IMR-90 (cell line): ENCODE measurements at regions not wholly inside any gene's neighbourhood (a gene's known extent, or its start where the extent isn't known, plus 50 kb on each side); places are given as distances from the start of the nearest gene placed in this dataset.

Experiments
- ATAC-seq: fragments of 200-7000 bp; cut with Tn5 transposase; 2 replicates; pipeline ENCODE4 v1.9.1; 2020; ENCODE audit warnings: low read depth, mild to moderate bottlenecking, moderate library complexity
- BruUV-seq: library from RNA; stranded (reverse); fragments of 400-500 nt; replicated peaks from 2 replicates; lab custom pipeline; 2021; lab: Mats Ljungman, UMichigan
- CTCF ChIA-PET: fragments of 300-600 bp; formaldehyde crosslinking; extraction: SDS; loops from one replicate; lab custom pipeline; 2021; ENCODE audit warnings: antibody characterized with exemption; lab: Yijun Ruan, JAX
- POLR2A ChIA-PET: fragments of 300-600 bp; sonication (Branson Sonifier 250); formaldehyde crosslinking; loops from one replicate; lab custom pipeline; 2022; ENCODE audit warnings: antibody characterized with exemption; ENCODE audit not compliant: unreplicated experiment; lab: Charles Lee
- DNase-seq: peaks from one replicate; pipeline ENCODE4 v3.0.0; 2013
- H2AFZ ChIP-seq: replicated peaks from 2 replicates; pipeline ENCODE3; 2013; ENCODE audit warnings: low read length, mild to moderate bottlenecking; ENCODE audit not compliant: poor library complexity
- H2AK5ac ChIP-seq: 2 replicates; pipeline ENCODE4 v1.6.1; 2013; ENCODE audit warnings: low read depth, low read length, inconsistent platforms
- H2AK9ac ChIP-seq: replicated peaks from 2 replicates; pipeline ENCODE3; 2013; ENCODE audit warnings: mild to moderate bottlenecking, low read depth, low read length, moderate library complexity; ENCODE audit not compliant: poor library complexity
- H2BK120ac ChIP-seq: 2 replicates; pipeline ENCODE4 v1.6.1; 2013; ENCODE audit warnings: low read depth, low read length, inconsistent platforms
- H2BK15ac ChIP-seq: 3 replicates; pipeline ENCODE4 v1.6.1; 2013; ENCODE audit warnings: low read depth, low read length, inconsistent platforms
- H2BK20ac ChIP-seq: 2 replicates; pipeline ENCODE4 v1.6.1; 2013; ENCODE audit warnings: low read depth, mild to moderate bottlenecking, inconsistent platforms, low read length, moderate library complexity
- H2BK5ac ChIP-seq: 2 replicates; pipeline ENCODE4 v1.6.1; 2013; ENCODE audit warnings: mild to moderate bottlenecking, low read depth, low read length, inconsistent platforms; ENCODE audit not compliant: poor library complexity, severe bottlenecking
- H3K14ac ChIP-seq: replicated peaks from 2 replicates; pipeline ENCODE4 v1.6.1; 2013; ENCODE audit warnings: low read depth, low read length, inconsistent platforms
- H3K18ac ChIP-seq: 2 replicates; pipeline ENCODE4 v1.6.1; 2013; ENCODE audit warnings: low read depth, low read length, control low read depth
- H3K23ac ChIP-seq: 2 replicates; pipeline ENCODE4 v1.6.1; 2013; ENCODE audit warnings: low read depth, low read length, inconsistent platforms
- H3K27ac ChIP-seq: 2 replicates; pipeline ENCODE4 v1.5.1; 2013; ENCODE audit warnings: mild to moderate bottlenecking, control low read depth, low read length; ENCODE audit not compliant: insufficient read depth
- H3K27me3 ChIP-seq: 2 replicates; pipeline ENCODE4 v1.6.1; 2013; ENCODE audit warnings: low read length; ENCODE audit not compliant: control insufficient read depth, insufficient read depth
- H3K36me3 ChIP-seq: 2 replicates; pipeline ENCODE4 v1.6.1; 2013; ENCODE audit warnings: low read length, mixed read lengths; ENCODE audit not compliant: control insufficient read depth, insufficient read depth
- H3K4ac ChIP-seq: 2 replicates; pipeline ENCODE4 v1.6.1; 2013; ENCODE audit warnings: low read depth, low read length, inconsistent platforms
- H3K4me1 ChIP-seq: 2 replicates; pipeline ENCODE4 v1.6.1; 2013; ENCODE audit warnings: low read length, mixed read lengths; ENCODE audit not compliant: control insufficient read depth, insufficient read depth
- H3K4me2 ChIP-seq: 2 replicates; pipeline ENCODE4 v1.6.1; 2013; ENCODE audit warnings: low read depth, mild to moderate bottlenecking, control low read depth, low read length, moderate library complexity
- H3K4me3 ChIP-seq: 2 replicates; pipeline ENCODE4 v1.5.1; 2013; ENCODE audit warnings: low read depth, mild to moderate bottlenecking, control low read depth, low read length, moderate library complexity; ENCODE audit not compliant: insufficient read depth
- H3K56ac ChIP-seq: 2 replicates; pipeline ENCODE4 v1.6.1; 2013; ENCODE audit warnings: low read length, inconsistent platforms; ENCODE audit not compliant: insufficient read depth; ENCODE audit errors: extremely low read depth
- H3K79me1 ChIP-seq, 2 experiments: 2 replicates each; pipeline ENCODE4 v1.6.1; 2013; ENCODE audit warnings: low read length in 2 of 2, inconsistent platforms in 1 of 2, low read depth in 1 of 2
- H3K9ac ChIP-seq: 2 replicates; pipeline ENCODE4 v1.6.1; 2013; ENCODE audit warnings: low read depth, low read length, control low read depth
- H3K9me1 ChIP-seq: 2 replicates; pipeline ENCODE4 v1.6.1; 2013; ENCODE audit warnings: low read length, inconsistent platforms; ENCODE audit not compliant: insufficient read depth
- H3K9me3 ChIP-seq: 2 replicates; pipeline ENCODE4 v1.6.1; 2013; ENCODE audit warnings: low read length; ENCODE audit not compliant: control insufficient read depth, insufficient read depth
- H4K20me1 ChIP-seq: 2 replicates; pipeline ENCODE4 v1.6.1; 2013; ENCODE audit warnings: low read length, inconsistent platforms; ENCODE audit not compliant: insufficient read depth
- H4K5ac ChIP-seq: 2 replicates; pipeline ENCODE4 v1.6.1; 2013; ENCODE audit warnings: mild to moderate bottlenecking, low read depth, low read length, control low read depth
- H4K8ac ChIP-seq, 2 experiments: 2 replicates each; pipeline ENCODE4 v1.6.1; 2013; ENCODE audit warnings: low read depth in 2 of 2, low read length in 2 of 2, control low read depth in 1 of 2, inconsistent platforms in 1 of 2
- H4K91ac ChIP-seq: 2 replicates; pipeline ENCODE4 v1.6.1; 2013; ENCODE audit warnings: low read depth, low read length, inconsistent platforms; ENCODE audit not compliant: insufficient read depth
- BHLHE40 ChIP-seq: fragments of 150-350 bp; IDR thresholded peaks from 2 replicates; pipeline ENCODE4 v1.6.1; 2016; ENCODE audit warnings: mild to moderate bottlenecking, low read depth, low read length
- CEBPB ChIP-seq: IDR thresholded peaks from 2 replicates; pipeline ENCODE4 v1.6.1; 2012; ENCODE audit warnings: low read depth, low read length, improper control_type of control experiment
- CHD1 ChIP-seq: IDR thresholded peaks from 2 replicates; pipeline ENCODE4 v1.6.1; 2012; ENCODE audit warnings: low read depth, low read length, improper control_type of control experiment
- FOS ChIP-seq: fragments of 150-350 bp; IDR thresholded peaks from 2 replicates; pipeline ENCODE4 v1.6.1; 2016; ENCODE audit warnings: low read depth, low read length
- MAFK ChIP-seq: IDR thresholded peaks from 2 replicates; pipeline ENCODE4 v1.6.1; 2012; ENCODE audit warnings: low read depth, low read length, improper control_type of control experiment
- MAZ ChIP-seq: IDR thresholded peaks from 2 replicates; pipeline ENCODE4 v1.6.1; 2012; ENCODE audit warnings: low read depth, mild to moderate bottlenecking, low read length, improper control_type of control experiment, moderate library complexity, borderline replicate concordance
- MXI1 ChIP-seq: IDR thresholded peaks from 2 replicates; pipeline ENCODE4 v1.6.1; 2012; ENCODE audit warnings: low read depth, mild to moderate bottlenecking, low read length, moderate library complexity, borderline replicate concordance
- NFE2L2 ChIP-seq: fragments of 150-350 bp; IDR thresholded peaks from 2 replicates; pipeline ENCODE4 v1.6.1; 2016; ENCODE audit warnings: low read depth, mild to moderate bottlenecking, low read length
- POLR2A ChIP-seq: IDR thresholded peaks from 2 replicates; pipeline ENCODE4 v1.6.1; 2012; ENCODE audit warnings: mild to moderate bottlenecking, low read depth, low read length
- RAD21 ChIP-seq: IDR thresholded peaks from 2 replicates; pipeline ENCODE4 v1.6.1; 2012; ENCODE audit warnings: low read length, improper control_type of control experiment
- RCOR1 ChIP-seq: IDR thresholded peaks from 2 replicates; pipeline ENCODE4 v1.6.1; 2012; ENCODE audit warnings: mild to moderate bottlenecking, low read length, improper control_type of control experiment; ENCODE audit not compliant: insufficient replicate concordance
- RFX5 ChIP-seq: IDR thresholded peaks from 2 replicates; pipeline ENCODE4 v1.8.0; 2012; ENCODE audit warnings: low read depth, mild to moderate bottlenecking, low read length, moderate library complexity
- SMC3 ChIP-seq: fragments of 150-350 bp; IDR thresholded peaks from 2 replicates; pipeline ENCODE4 v1.6.1; 2016; ENCODE audit warnings: low read depth, mild to moderate bottlenecking, antibody characterized with exemption, low read length, moderate library complexity
- WGBS, 2 experiments: methylation state at CpG; one replicate each; pipeline versions ENCODE4 v1.1.5 to v1.1.7; 2013; ENCODE audit warnings: missing lambda C conversion rate in 2 of 2; ENCODE audit not compliant: insufficient read length in 1 of 2; ENCODE audit errors: extremely low coverage in 2 of 2; 5-methylcytosine and 5-hydroxymethylcytosine counted together
- dilution Hi-C: fragments of 300-500 bp; cut with HindIII; formaldehyde crosslinking; loops from one replicate; pipeline ENCODE4 v1.14.3; 2018; ENCODE audit warnings: low sequenced_read_pairs; ENCODE audit not compliant: unreplicated experiment
- in situ Hi-C: fragments of 300-500 bp; cut with MboI; formaldehyde crosslinking; loops from 3 replicates; pipeline ENCODE4 v1.14.3; 2019; ENCODE audit warnings: low sequenced_read_pairs, inconsistent platforms, mixed read lengths
- intact Hi-C: fragments of 100-400 bp; cut with micrococcal nuclease; formaldehyde crosslinking; loops from 2 replicates; pipeline ENCODE4 v1.10.0; 2022
- TF ChIP-seq, protein P1 (sequence below): fragments of 150-350 bp; IDR thresholded peaks from 2 replicates; pipeline ENCODE4 v1.6.1; 2017; ENCODE audit warnings: mild to moderate bottlenecking, antibody characterized with exemption, low read length, low read depth
- TF ChIP-seq, protein P2 (sequence below): conservative IDR thresholded peaks from 2 replicates; pipeline ENCODE4 v1.5.1; 2012; ENCODE audit warnings: mild to moderate bottlenecking, low read depth, low read length, improper control_type of control experiment
- TF ChIP-seq, protein P3 (sequence below): fragments of 150-350 bp; IDR thresholded peaks from 2 replicates; pipeline ENCODE4 v1.6.1; 2016; ENCODE audit warnings: low read depth, mild to moderate bottlenecking, low read length, moderate library complexity, borderline replicate concordance

DNA sequence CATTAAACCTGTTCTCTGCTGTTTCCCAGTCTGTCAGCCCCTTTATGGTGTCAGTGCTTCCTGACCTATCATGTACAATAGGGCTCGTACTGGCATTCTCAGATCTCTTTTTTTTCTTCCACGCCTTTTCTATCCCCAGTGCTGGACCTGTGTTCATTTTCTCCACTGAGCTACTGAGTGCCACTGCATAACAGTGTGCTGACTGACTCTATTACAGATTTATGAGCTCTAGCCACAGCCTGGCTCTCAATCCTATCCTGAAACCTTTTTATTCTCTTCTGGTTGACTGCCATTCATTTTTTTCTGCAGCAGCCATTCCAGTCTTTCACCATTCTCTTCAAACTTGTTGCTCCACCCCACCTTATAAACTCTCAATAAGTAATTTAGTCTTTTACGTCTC, 59.6 kb upstream of the MACF1 start:
- Histone ChIP-seq H3K4me1 (peaks cover 31% of the 10 kb centered on the region), H4K20me1 (peaks cover 12% of the 10 kb centered on the region), H4K5ac (peak overlapping the region; percentile 30; the same call in 1 of the 2 replicates), H3K18ac (peak overlapping the region; percentile 87; the same call in 1 of the 2 replicates), H2AK9ac (no peak overlapping the region), H3K56ac (no peak overlapping the region), H3K23ac (peak overlapping the region; percentile 2; the same call in 1 of the 2 replicates), H2BK120ac (peak overlapping the region; percentile 64), H3K79me1 (peaks cover 28 to 78% of the 10 kb centered on the region in 2 experiments), H3K27me3 (no peaks in the 10 kb centered on the region), H3K27ac (peak overlapping the region; percentile 34; the same call in 1 of the 2 replicates), H2BK20ac (peak overlapping the region; percentile 68), H3K9me3 (no peaks in the 10 kb centered on the region), H2BK15ac (peak overlapping the region; percentile 34; the same call in 1 of the 3 replicates), H2BK5ac (peak overlapping the region; percentile 90), H3K4me2 (no peak overlapping the region), H2AFZ (no peak overlapping the region), H3K36me3 (0 out of 2 replicates have a peak, but pooled peaks cover 1% of the 10 kb centered on the region), H4K8ac (peak overlapping the region in 1 of 2 experiments; percentile 70; a peak in 2 of 4 replicates), H3K4me3 (no peak overlapping the region), H3K9me1 (peaks cover 29% of the 10 kb centered on the region), H3K4ac (peak overlapping the region; percentile 63), H3K14ac (peak overlapping the region; percentile 85), H2AK5ac (peak overlapping the region; percentile 60; the same call in 1 of the 2 replicates), H4K91ac (peak overlapping the region; percentile 66), H3K9ac (peak overlapping the region; percentile 17; the same call in 1 of the 2 replicates)
- dilution Hi-C loops (no loop called here), in situ Hi-C loops (no loop called here), intact Hi-C loops (loop anchor here (5.0 kb wide), 1 partner anchor 38 kb away; no protein-coding TSS in a partner anchor)
- ATAC-seq (no peak), DNase-seq (no peak)
- TF ChIP-seq CEBPB (no peak), MAFK (no peak), CHD1 (no peak), RFX5 (no peak), FOS (no peak), RCOR1 (no peak), RAD21 (no peak), POLR2A (no peak), NFE2L2 (no peak), MAZ (no peak), MXI1 (no peak), BHLHE40 (no peak), SMC3 (no peak)
- TF ChIP-seq, protein P1, sequence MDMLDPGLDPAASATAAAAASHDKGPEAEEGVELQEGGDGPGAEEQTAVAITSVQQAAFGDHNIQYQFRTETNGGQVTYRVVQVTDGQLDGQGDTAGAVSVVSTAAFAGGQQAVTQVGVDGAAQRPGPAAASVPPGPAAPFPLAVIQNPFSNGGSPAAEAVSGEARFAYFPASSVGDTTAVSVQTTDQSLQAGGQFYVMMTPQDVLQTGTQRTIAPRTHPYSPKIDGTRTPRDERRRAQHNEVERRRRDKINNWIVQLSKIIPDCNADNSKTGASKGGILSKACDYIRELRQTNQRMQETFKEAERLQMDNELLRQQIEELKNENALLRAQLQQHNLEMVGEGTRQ = no peak
- TF ChIP-seq, protein P2, sequence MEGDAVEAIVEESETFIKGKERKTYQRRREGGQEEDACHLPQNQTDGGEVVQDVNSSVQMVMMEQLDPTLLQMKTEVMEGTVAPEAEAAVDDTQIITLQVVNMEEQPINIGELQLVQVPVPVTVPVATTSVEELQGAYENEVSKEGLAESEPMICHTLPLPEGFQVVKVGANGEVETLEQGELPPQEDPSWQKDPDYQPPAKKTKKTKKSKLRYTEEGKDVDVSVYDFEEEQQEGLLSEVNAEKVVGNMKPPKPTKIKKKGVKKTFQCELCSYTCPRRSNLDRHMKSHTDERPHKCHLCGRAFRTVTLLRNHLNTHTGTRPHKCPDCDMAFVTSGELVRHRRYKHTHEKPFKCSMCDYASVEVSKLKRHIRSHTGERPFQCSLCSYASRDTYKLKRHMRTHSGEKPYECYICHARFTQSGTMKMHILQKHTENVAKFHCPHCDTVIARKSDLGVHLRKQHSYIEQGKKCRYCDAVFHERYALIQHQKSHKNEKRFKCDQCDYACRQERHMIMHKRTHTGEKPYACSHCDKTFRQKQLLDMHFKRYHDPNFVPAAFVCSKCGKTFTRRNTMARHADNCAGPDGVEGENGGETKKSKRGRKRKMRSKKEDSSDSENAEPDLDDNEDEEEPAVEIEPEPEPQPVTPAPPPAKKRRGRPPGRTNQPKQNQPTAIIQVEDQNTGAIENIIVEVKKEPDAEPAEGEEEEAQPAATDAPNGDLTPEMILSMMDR = no peak
- TF ChIP-seq, protein P3, sequence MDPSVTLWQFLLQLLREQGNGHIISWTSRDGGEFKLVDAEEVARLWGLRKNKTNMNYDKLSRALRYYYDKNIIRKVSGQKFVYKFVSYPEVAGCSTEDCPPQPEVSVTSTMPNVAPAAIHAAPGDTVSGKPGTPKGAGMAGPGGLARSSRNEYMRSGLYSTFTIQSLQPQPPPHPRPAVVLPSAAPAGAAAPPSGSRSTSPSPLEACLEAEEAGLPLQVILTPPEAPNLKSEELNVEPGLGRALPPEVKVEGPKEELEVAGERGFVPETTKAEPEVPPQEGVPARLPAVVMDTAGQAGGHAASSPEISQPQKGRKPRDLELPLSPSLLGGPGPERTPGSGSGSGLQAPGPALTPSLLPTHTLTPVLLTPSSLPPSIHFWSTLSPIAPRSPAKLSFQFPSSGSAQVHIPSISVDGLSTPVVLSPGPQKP = no peak
- POLR2A ChIA-PET = no interaction called here
- CTCF ChIA-PET = interaction anchor here (0.6 kb wide), 1 partner anchor 116 kb away, joined by 4 read pairs; no protein-coding TSS in a partner anchor
- TSS peak; percentile 2 for BruUV-seq
- WGBS, 2 experiments = 100% methylated on average over 2 of the region's 3 CpGs; no CpG with 5 or more reads in 1 of the 2 experiments
